Neural cell (in vitro differentiated cells): ENCODE measurements at regions not wholly inside any gene's neighbourhood (a gene's known extent, or its start where the extent isn't known, plus 50 kb on each side); places are given as distances from the start of the nearest gene placed in this dataset.

Source experiments
- H2AFZ ChIP-seq: fragments of 200-600, 300-800 bp; sonication (generic), shearing (Covaris generic); 2 replicates; pipeline ENCODE4 v1.6.0; 2014; ENCODE audit warnings: low read depth, mild to moderate bottlenecking, antibody characterized with exemption, low read length, moderate library complexity
- H3F3A ChIP-seq: fragments of 200-600 bp; shearing (Covaris generic); 2 replicates; pipeline ENCODE4 v1.6.1; 2016; ENCODE audit warnings: mild to moderate bottlenecking, moderate library complexity, mixed read lengths, antibody characterized with exemption, low read length; ENCODE audit not compliant: insufficient read depth, poor library complexity, severe bottlenecking
- H3K27ac ChIP-seq: fragments of 200-600, 300-800 bp; sonication (generic), shearing (Covaris generic); 2 replicates; pipeline ENCODE4 v1.5.1; 2014; ENCODE audit warnings: mild to moderate bottlenecking, low read length, moderate library complexity
- H3K27me3 ChIP-seq: fragments of 300-800, 200-600 bp; sonication (generic), shearing (Covaris generic); 2 replicates; pipeline ENCODE4 v1.6.0; 2014; ENCODE audit warnings: mild to moderate bottlenecking, low read depth, low read length, moderate library complexity; ENCODE audit not compliant: insufficient read depth
- H3K36me3 ChIP-seq: fragments of 300-800, 200-600 bp; sonication (generic), shearing (Covaris generic); 2 replicates; pipeline ENCODE4 v1.5.1; 2014; ENCODE audit warnings: mild to moderate bottlenecking, antibody characterized with exemption, low read length, moderate library complexity; ENCODE audit not compliant: insufficient read depth
- H3K4me2 ChIP-seq: fragments of 300-800, 200-600 bp; sonication (generic), shearing (Covaris generic); 2 replicates; pipeline ENCODE4 v1.6.0; 2014; ENCODE audit warnings: mild to moderate bottlenecking, low read length
- H3K4me3 ChIP-seq: fragments of 300-800, 200-600 bp; sonication (generic), shearing (Covaris generic); 2 replicates; pipeline ENCODE4 v1.5.1; 2014; ENCODE audit warnings: mild to moderate bottlenecking, low read length, moderate library complexity
- H3K79me2 ChIP-seq: fragments of 200-600 bp; shearing (Covaris generic); replicated peaks from 2 replicates; pipeline ENCODE4 v1.6.0; 2014; ENCODE audit warnings: mild to moderate bottlenecking, low read length, moderate library complexity; ENCODE audit not compliant: insufficient read depth
- H3K9ac ChIP-seq: fragments of 300-800, 200-600 bp; sonication (generic), shearing (Covaris generic); 2 replicates; pipeline ENCODE4 v1.6.1; 2016; ENCODE audit warnings: mild to moderate bottlenecking, low read length, mixed read lengths
- H3K9me2 ChIP-seq: fragments of 200-600 bp; shearing (Covaris generic); 2 replicates; pipeline ENCODE4 v1.6.1; 2016; ENCODE audit warnings: mild to moderate bottlenecking, low read length, mixed read lengths; ENCODE audit not compliant: insufficient read depth
- H3K9me3 ChIP-seq: fragments of 200-600, 300-800 bp; sonication (generic), shearing (Covaris generic); 2 replicates; pipeline ENCODE4 v1.6.1; 2016; ENCODE audit warnings: mild to moderate bottlenecking, mixed run types, low read length, moderate library complexity, mixed read lengths
- H4K20me1 ChIP-seq: fragments of 200-600 bp; shearing (Covaris generic); 2 replicates; pipeline ENCODE4 v1.6.1; 2016; ENCODE audit warnings: mild to moderate bottlenecking, mixed run types; ENCODE audit not compliant: insufficient read depth
- EP300 ChIP-seq: fragments of 450-650 bp; conservative IDR thresholded peaks from 2 replicates; pipeline ENCODE4 v1.6.1; 2014; ENCODE audit warnings: antibody characterized with exemption, mild to moderate bottlenecking, moderate library complexity; ENCODE audit not compliant: poor library complexity, severe bottlenecking
- EZH2 ChIP-seq: fragments of 200-600, 300-800 bp; shearing (Covaris generic), sonication (generic); IDR thresholded peaks from 2 replicates; pipeline ENCODE4 v1.6.1; 2014; ENCODE audit warnings: antibody characterized with exemption, low read length, borderline replicate concordance, mild to moderate bottlenecking; ENCODE audit not compliant: insufficient read depth, poor library complexity, severe bottlenecking
- MXI1 ChIP-seq: fragments of 450-650 bp; conservative IDR thresholded peaks from 2 replicates; pipeline ENCODE4 v1.6.1; 2014; ENCODE audit warnings: antibody characterized with exemption, mild to moderate bottlenecking; ENCODE audit not compliant: poor library complexity, severe bottlenecking
- POLR2AphosphoS5 ChIP-seq: IDR thresholded peaks from 2 replicates; pipeline ENCODE4 v1.6.1; 2012
- RAD21 ChIP-seq: fragments of 450-650 bp; conservative IDR thresholded peaks from 2 replicates; pipeline ENCODE4 v1.6.1; 2014; ENCODE audit warnings: antibody characterized with exemption, mild to moderate bottlenecking, moderate library complexity
- SMC3 ChIP-seq: fragments of 450-650 bp; conservative IDR thresholded peaks from 2 replicates; pipeline ENCODE4 v1.6.1; 2014; ENCODE audit warnings: antibody characterized with exemption, mild to moderate bottlenecking, moderate library complexity; ENCODE audit not compliant: poor library complexity
- TAF1 ChIP-seq: IDR thresholded peaks from 2 replicates; pipeline ENCODE4 v1.6.1; 2012; ENCODE audit warnings: low read depth
- TF ChIP-seq, protein P1 (sequence below): fragments of 450-650 bp; IDR thresholded peaks from 2 replicates; pipeline ENCODE4 v1.5.1; 2014; ENCODE audit warnings: antibody characterized with exemption, mild to moderate bottlenecking, moderate library complexity; ENCODE audit not compliant: poor library complexity, severe bottlenecking
- TF ChIP-seq, protein P2 (sequence below): IDR thresholded peaks from 2 replicates; pipeline ENCODE4 v1.6.1; 2012; ENCODE audit warnings: borderline replicate concordance

DNA sequence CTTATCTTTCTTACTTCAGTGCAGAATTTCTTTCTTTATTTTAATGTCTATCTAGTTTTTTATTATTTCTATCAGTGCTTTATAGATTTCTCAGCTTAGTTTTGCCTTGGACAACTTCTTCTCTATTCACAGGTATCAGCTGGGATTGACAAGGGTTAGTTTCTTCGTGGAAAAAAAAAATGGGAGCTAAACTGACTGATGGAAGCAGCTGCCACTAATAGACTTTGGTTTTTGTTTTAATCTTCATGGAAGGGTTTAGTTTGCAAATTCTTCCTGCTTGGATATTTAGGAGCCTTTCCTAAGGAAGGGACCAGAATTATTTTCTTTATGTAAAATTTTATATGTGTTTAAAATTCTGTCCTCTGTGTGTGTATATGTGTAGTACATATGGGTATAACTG lies 306.1 kb upstream of the FMN2 start:
- Histone ChIP-seq H3K9me2 (no peaks in the 10 kb centered on the region), H3K4me2 (no peak overlapping the region), H3K4me3 (no peak overlapping the region), H3F3A (no peaks in the 10 kb centered on the region), H3K36me3 (no peaks in the 10 kb centered on the region), H2AFZ (no peak overlapping the region), H3K27me3 (no peaks in the 10 kb centered on the region), H4K20me1 (no peaks in the 10 kb centered on the region), H3K27ac (no peak overlapping the region), H3K9ac (no peak overlapping the region), H3K79me2 (no peaks in the 10 kb centered on the region), H3K9me3 (no peaks in the 10 kb centered on the region)
- TF ChIP-seq MXI1: no peak
- no peak for TF ChIP-seq EZH2
- TF ChIP-seq, protein P1, sequence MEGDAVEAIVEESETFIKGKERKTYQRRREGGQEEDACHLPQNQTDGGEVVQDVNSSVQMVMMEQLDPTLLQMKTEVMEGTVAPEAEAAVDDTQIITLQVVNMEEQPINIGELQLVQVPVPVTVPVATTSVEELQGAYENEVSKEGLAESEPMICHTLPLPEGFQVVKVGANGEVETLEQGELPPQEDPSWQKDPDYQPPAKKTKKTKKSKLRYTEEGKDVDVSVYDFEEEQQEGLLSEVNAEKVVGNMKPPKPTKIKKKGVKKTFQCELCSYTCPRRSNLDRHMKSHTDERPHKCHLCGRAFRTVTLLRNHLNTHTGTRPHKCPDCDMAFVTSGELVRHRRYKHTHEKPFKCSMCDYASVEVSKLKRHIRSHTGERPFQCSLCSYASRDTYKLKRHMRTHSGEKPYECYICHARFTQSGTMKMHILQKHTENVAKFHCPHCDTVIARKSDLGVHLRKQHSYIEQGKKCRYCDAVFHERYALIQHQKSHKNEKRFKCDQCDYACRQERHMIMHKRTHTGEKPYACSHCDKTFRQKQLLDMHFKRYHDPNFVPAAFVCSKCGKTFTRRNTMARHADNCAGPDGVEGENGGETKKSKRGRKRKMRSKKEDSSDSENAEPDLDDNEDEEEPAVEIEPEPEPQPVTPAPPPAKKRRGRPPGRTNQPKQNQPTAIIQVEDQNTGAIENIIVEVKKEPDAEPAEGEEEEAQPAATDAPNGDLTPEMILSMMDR: no peak
- no peak for TF ChIP-seq EP300
- TF ChIP-seq SMC3: no peak
- no peak for TF ChIP-seq POLR2AphosphoS5
- TF ChIP-seq, protein P2, sequence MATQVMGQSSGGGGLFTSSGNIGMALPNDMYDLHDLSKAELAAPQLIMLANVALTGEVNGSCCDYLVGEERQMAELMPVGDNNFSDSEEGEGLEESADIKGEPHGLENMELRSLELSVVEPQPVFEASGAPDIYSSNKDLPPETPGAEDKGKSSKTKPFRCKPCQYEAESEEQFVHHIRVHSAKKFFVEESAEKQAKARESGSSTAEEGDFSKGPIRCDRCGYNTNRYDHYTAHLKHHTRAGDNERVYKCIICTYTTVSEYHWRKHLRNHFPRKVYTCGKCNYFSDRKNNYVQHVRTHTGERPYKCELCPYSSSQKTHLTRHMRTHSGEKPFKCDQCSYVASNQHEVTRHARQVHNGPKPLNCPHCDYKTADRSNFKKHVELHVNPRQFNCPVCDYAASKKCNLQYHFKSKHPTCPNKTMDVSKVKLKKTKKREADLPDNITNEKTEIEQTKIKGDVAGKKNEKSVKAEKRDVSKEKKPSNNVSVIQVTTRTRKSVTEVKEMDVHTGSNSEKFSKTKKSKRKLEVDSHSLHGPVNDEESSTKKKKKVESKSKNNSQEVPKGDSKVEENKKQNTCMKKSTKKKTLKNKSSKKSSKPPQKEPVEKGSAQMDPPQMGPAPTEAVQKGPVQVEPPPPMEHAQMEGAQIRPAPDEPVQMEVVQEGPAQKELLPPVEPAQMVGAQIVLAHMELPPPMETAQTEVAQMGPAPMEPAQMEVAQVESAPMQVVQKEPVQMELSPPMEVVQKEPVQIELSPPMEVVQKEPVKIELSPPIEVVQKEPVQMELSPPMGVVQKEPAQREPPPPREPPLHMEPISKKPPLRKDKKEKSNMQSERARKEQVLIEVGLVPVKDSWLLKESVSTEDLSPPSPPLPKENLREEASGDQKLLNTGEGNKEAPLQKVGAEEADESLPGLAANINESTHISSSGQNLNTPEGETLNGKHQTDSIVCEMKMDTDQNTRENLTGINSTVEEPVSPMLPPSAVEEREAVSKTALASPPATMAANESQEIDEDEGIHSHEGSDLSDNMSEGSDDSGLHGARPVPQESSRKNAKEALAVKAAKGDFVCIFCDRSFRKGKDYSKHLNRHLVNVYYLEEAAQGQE: no peak
- no peak for TF ChIP-seq RAD21
- TF ChIP-seq TAF1: no peak

DNA sequence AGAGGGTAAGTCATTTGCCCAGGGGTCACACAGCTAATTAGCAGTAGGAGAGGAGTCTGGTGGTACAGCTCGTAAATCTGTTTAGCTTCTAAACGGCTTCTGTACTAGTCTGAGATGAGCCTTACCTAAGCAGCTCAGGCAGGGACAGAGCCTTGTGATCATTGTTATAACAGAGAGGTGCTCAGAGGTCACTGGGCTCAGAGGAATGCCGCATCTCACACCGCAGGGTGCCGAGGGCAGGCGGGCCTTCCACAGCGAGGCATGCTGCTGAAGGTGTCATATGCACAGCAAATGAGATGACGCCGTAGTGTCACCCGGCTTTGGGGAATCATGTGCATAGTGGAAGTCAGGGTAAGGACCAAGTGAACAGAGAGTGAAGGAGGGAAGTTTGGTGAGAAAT lies 305.2 kb upstream of the FMN2 start:
- TF ChIP-seq POLR2AphosphoS5 (no peak), TAF1 (no peak), SMC3 (no peak), EP300 (no peak), RAD21 (no peak), EZH2 (no peak), MXI1 (no peak)
- TF ChIP-seq, protein P2: no peak
- TF ChIP-seq, protein P1: no peak
- H3K4me3 ChIP-seq: no peak overlapping the region
- no peaks in the 10 kb centered on the region for H3K36me3 ChIP-seq
- H2AFZ ChIP-seq: no peak overlapping the region
- no peak overlapping the region for H3K4me2 ChIP-seq
- H3K27me3 ChIP-seq: no peaks in the 10 kb centered on the region
- no peaks in the 10 kb centered on the region for H3K79me2 ChIP-seq
- no peaks in the 10 kb centered on the region for H3K9me2 ChIP-seq
- H3K9me3 ChIP-seq: no peaks in the 10 kb centered on the region
- H3K27ac ChIP-seq: no peak overlapping the region
- H4K20me1 ChIP-seq: no peaks in the 10 kb centered on the region
- H3F3A ChIP-seq: no peaks in the 10 kb centered on the region
- no peak overlapping the region for H3K9ac ChIP-seq
